ENCODE measurements at regions not wholly inside any gene's neighbourhood (a gene's known extent, or its start where the extent isn't known, plus 50 kb on each side); places are given as distances from the start of the nearest gene placed in this dataset.

DNA sequence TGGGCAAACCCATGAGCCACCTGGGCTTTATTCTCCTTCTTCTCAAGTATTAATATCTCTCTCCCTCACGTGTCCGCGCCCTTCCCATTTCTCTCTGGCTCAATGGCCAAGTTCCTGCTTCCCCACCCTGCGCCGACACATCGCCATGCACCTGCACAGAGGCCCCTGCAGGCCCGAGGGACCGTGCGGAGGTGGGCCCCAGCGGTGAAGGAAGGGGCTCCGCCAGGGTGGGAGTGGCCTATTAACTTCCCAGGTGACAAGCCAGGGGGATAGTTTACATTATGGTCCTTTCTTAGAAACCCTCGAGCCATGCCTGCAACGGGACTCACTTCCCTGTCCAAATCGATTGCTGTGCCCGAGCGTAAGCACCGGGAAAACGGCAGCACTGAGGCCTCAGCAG lies 110.0 kb upstream of the ADARB2 start:
- no peak for DNase-seq

DNA sequence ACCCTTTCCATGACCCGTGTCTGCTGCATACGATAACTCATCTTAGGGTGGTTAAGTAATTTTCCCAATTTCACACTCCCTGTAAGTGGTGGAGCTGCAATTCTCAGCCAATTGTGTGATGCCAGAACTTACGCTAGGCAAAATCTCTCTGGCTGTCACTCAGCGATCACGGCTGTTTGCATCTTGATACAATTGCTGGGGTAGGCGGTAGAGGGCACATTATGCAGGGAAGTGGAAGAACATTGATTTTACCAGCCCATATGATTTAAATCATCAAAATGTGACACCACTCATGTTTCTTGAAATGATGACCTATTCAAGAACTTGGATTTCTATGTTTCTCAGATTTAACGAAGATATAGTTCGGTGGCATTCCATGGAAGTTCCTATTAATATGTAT lies 108.7 kb upstream of the ADARB2 start:
- DNase-seq = no peak

DNA sequence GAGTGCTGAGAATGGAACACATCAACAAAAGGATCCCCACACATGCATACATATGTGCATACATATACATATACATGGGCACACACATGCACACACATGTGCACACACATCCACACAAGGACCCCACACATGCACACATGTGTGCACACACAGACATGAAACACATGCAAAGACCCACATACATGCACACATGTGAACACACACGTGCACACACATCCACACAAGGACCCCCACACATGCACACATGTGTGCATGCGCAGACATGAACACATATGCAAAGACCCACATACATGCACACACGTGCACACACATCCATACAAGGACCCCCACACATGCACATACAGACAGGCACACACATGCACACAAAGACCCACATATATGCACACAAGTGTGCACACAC lies 104.4 kb upstream of the ADARB2 start:
- no peak for DNase-seq

DNA sequence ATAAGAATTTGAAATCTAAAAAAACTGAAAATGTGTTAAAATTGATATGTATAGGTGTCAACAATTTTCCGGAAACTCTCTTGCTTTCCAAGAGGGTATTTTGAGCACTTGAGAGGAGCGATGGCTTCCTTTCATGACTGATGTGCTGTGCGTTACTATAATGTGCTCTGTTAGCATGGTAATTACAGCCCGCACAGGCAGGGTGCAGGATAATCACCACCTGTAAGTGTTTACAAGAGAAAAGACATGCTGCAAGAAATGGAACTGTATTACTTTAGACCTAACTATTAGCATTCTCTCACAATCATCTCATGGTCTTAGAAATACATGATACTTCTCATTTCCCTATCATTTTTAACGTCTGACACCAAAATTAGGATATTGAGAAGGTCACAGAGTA lies 92.4 kb upstream of the ADARB2 start:
- DNase-seq = no peak

DNA sequence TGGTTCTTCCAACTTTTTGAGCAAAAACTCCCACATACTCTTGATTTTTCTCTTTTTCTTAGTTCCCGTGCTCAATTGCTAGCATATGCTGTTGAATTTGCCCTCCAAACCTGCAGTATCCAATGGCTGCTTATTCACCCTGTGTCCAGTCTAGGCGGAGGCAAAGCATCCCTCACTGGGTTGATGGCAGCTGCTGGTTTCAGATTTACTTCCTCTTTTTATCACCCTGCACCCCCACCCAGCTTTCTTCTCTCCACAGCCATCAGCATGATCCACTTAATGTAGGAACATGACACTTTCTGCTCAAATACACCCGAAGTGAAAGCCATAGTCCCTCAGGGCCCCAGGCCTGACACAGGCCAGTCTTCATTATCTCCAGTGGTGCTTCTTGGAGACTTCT lies 87.6 kb upstream of the ADARB2 start:
- no peak for DNase-seq

DNA sequence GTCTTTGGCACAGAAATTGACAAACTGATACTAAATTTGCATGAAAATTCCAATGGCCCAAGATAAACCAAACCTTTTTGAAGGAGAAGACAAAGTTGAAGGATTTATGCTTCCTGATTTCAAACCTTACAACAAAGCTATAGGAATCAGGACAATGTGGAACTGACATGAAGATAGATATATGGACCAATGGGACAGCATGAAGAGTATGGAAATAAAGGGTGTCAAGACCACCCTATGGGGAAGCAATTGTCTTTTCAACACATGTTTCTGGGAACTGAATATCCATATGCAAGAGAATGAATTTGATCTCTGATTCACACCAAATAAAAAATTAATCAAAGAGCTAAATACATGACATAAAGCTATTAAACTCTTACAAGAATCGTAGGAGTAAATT lies 77.2 kb upstream of the ADARB2 start:
- DNase-seq = no peak

DNA sequence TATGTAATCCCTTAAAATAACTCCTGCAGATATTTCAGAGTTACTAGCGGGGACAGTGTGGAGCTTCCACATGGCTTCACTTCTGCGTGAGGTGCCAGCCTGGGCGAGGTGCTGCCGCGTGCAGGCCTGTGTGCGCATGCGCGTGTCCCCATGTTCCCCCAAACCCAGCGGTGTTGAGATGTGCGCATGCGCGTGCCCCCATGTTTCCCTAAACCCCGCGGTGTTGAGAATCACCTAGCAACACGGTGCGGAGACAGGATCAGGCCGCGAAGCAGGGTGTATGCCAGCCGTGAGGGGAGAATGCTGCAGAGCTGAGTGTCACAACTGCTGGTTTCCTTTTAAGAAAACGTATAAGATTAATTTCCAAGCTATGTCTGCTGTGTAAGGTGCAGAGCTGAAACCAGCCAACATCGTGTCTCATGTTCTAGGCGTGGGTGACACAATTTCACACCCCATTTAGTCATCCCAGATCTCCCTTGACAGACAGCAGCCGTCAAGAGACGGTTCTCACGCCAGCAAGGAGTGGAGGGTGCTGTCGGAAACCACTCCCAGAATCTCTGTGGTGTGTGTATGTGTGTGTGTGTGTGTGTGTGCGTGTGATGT lies 71.9 kb upstream of the ADARB2 start:
- no peak for DNase-seq

DNA sequence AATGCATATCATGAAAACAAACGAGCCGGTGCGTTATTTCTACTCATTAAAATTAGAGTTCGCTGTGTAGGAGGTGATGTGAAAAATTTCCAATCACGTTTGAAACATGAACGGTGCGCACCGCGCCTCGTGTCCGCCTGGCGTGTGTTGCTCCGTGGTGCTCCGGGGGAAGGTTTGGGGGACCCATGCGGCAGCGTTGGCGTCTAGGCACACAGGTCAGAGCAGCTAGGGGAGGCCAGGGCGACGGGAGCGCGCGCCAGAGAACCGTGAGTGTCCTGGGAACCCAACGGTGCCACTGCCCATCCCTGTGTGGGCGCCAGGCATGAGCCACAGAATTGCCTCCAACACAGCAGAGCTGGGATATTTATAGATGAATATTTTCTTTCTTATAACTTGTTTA lies 70.6 kb upstream of the ADARB2 start:
- no peak for DNase-seq

DNA sequence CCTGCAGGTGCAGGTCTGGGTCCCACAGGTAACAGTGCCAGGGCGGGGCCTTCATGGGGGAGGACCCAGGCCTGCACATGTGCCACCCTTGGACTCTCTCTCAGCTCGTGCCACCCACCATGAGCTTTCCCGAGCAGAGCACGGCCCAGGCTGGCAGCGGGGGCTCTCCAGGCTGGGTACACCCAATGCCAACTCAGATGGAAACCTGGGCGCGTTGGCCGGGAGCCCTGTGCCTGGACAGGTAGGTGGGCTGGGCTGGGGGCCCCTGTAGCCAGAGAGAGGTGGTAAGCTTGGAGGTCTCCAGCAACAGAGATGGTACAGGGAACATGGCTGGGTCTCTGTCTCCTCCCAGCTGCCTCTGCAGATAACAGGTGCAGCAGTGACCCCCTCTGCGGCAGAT lies 69.9 kb upstream of the ADARB2 start:
- DNase-seq = no peak

DNA sequence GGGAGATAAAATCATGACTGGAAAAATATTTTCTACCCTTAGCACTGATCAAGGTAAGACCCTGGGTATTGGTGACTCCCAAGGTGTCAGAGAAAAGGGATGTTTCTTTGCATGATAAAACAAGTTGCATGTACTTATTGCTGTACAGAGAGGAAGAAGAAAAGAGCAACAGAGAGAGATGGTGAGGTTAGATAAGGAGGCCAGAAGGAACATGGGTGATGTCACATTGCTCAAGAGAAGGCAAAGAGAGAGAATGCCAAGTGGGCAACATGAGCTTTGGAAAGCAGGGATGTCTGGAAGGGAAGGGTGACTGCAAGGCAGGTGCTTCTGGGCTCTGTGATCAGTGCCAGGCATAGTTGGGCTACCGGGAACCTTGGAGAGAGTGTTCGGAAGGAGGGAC lies 65.1 kb upstream of the ADARB2 start:
- DNase-seq = no peak

DNA sequence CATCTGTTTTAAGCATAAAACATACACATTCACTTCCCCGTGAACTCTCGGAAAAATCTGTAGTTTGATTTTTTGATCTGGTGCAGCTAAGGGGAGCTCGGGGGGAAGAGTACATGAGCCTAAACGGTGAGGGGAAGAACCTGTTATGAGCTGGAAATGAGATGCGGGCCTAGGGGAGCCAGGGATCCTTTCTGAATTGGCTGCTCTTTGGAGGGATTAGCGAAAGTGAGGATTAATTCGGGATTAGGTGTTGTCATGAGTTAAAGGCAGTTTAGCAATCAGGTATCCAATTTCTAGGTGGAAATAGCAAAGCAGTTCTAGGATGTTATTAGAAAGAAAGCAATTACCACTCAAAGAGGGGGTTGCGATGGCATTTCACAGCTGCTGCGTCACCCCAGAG lies 51.1 kb upstream of the ADARB2 start:
- DNase-seq = peak; percentile 76 to 85
